A549 (cell line): ENCODE measurements at regions not wholly inside any gene's neighbourhood (a gene's known extent, or its start where the extent isn't known, plus 50 kb on each side); places are given as distances from the start of the nearest gene placed in this dataset.

Experiments used
- CHD2 ChIP-seq: fragments of 150-350 bp; IDR thresholded peaks from 2 replicates; pipeline ENCODE4 v1.6.1; 2014; ENCODE audit warnings: low read length; ENCODE audit not compliant: partially characterized antibody
- CHD4 ChIP-seq: fragments of 200-600 bp; sonication (generic); IDR thresholded peaks from 2 replicates; pipeline ENCODE4 v1.6.1; 2016; ENCODE audit warnings: antibody characterized with exemption, mild to moderate bottlenecking, borderline replicate concordance
- CTCF ChIP-seq: fragments of >200 bp; sonication (Bioruptor Twin); formaldehyde crosslinking; IDR thresholded peaks from 3 replicates; pipeline ENCODE4 v1.5.1; 2016
- EHMT2 ChIP-seq: fragments of 200-600 bp; sonication (generic); IDR thresholded peaks from 2 replicates; pipeline ENCODE4 v1.6.1; 2016; ENCODE audit warnings: antibody characterized with exemption, low read depth, mild to moderate bottlenecking, moderate library complexity
- EP300 ChIP-seq, 2 experiments: fragments of >200 bp; sonication (Bioruptor Twin); formaldehyde crosslinking; IDR thresholded peaks; 2 replicates in 1 of 2; 3 replicates in 1 of 2; pipeline ENCODE4 v1.6.1; 2016 to 2017
- HMGXB4 ChIP-seq: fragments of 250-450 bp; sonication (Bioruptor Pico); IDR thresholded peaks from 2 replicates; pipeline ENCODE4 v1.5.0; 2021; ENCODE audit warnings: mild to moderate bottlenecking, moderate library complexity, borderline replicate concordance
- KDM1A ChIP-seq: fragments of 200-600 bp; sonication (generic); IDR thresholded peaks from 2 replicates; pipeline ENCODE4 v1.6.1; 2016; ENCODE audit warnings: low read depth, mild to moderate bottlenecking
- MAX ChIP-seq: IDR thresholded peaks from 2 replicates; pipeline ENCODE4 v1.6.1; 2012
- MAZ ChIP-seq: fragments of 150-350 bp; IDR thresholded peaks from 2 replicates; pipeline ENCODE4 v1.6.1; 2014; ENCODE audit warnings: antibody characterized with exemption, low read depth, low read length, borderline replicate concordance
- NPAS2 ChIP-seq: fragments of 250-450 bp; sonication (Bioruptor Pico); IDR thresholded peaks from 2 replicates; pipeline ENCODE4 v1.8.0; 2022; ENCODE audit warnings: mild to moderate bottlenecking, moderate library complexity, borderline replicate concordance
- POLR2A ChIP-seq: IDR thresholded peaks from 2 replicates; pipeline ENCODE4 v1.6.1; 2012; ENCODE audit warnings: mild to moderate bottlenecking, low read length
- RAD21 ChIP-seq, 2 experiments: fragments of >200 bp in 1 of 2; sonication (Bioruptor Twin) in 1 of 2; formaldehyde crosslinking in 1 of 2; IDR thresholded peaks in 1 of 2; conservative IDR thresholded peaks in 1 of 2; 2 replicates in 1 of 2; 3 replicates in 1 of 2; pipeline ENCODE4 v1.6.1; 2012 to 2018; ENCODE audit warnings: inconsistent platforms in 1 of 2
- ZNF302 ChIP-seq: fragments of 250-450 bp; sonication (Bioruptor Pico); IDR thresholded peaks from 2 replicates; pipeline ENCODE4 v1.9.0; 2021; ENCODE audit warnings: inconsistent platforms, mild to moderate bottlenecking, moderate library complexity

- TF ChIP-seq CTCF (no peak), EP300 (IDR thresholded peaks at IDR 0.05) (no peak), EHMT2 (no peak), MAX (no peak), KDM1A (no peak), HMGXB4 (CRISPR knock-in tag) (no peak), CHD2 (no peak), NPAS2 (no peak), POLR2A (no peak), RAD21 (conservative IDR thresholded peaks at IDR 0.05 in 1 of 2, IDR thresholded peaks at IDR 0.05 in 1 of 2) (no peak), MAZ (no peak), CHD4 (no peak), ZNF302 (no peak)
Observed at GRCh38 chr9:85158512-85158911, 489.0 kb downstream of the NTRK2 start.
